ENCODE measurements at regions not wholly inside any gene's neighbourhood (a gene's known extent, or its start where the extent isn't known, plus 50 kb on each side); places are given as distances from the start of the nearest gene placed in this dataset.
A peak's percentile ranks its signal among the peaks of the same experiment; 100 is the strongest.

GRCh38 chr12:124692443-124692842 is 125.0 kb upstream of the NCOR2 start:
- intact Hi-C loops (cut with DNase I) = no loop called here
- DNase-seq (no peak), ATAC-seq (ENCODE audit: poor library complexity) (no peak)

DNA sequence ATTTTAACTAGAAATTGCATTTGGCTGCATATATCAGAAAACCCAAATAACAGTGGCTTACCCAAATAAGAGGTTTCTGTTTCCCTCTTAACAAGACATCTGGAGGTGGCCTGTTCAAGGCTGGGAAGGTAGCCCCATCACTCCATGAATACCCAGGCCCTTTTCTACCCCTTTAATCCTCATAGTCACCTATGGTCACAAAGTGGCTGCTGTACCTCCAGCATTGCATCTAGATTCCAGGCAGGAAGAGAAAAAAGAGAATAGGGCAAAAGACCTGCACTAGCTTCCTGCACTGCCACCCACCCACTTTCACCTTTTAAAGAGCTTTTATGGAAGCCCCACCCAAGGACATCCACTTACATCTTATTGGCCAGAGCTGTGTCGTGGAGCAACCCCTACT is 124.0 kb upstream of the NCOR2 start:
- no peak for ATAC-seq (ENCODE audit: poor library complexity)
- DNase-seq = no peak
- intact Hi-C loops (cut with DNase I) = no loop called here

DNA sequence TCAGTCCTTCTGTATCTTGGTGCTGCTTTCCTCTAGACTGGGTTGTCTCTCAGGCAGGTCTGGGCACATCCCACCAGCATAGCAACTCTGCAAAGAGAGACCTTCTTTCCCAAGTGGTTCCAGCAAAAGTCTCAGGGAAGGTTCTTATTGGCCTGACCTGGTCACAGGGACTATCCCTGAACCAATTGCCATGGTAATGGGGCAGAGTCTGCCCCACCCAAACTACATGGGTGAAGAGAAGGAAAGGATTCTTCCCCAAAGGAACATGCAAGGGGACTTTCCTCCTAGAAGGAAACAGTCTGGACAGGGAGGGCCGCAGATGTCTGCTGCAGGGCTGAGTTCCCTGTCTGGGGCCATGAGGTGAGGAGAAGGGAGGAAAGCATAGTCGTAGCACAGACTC is 122.2 kb upstream of the NCOR2 start:
- DNase-seq (no peak), ATAC-seq (ENCODE audit: poor library complexity) (no peak)
- intact Hi-C loops (cut with DNase I) = no loop called here

GRCh38 chr12:124688356-124688992 is 121.1 kb upstream of the NCOR2 start:
- ATAC-seq (ENCODE audit: poor library complexity) (no peak), DNase-seq (no peak)
- intact Hi-C loops (cut with DNase I) = no loop called here

GRCh38 chr12:124687917-124688316 is 120.5 kb upstream of the NCOR2 start:
- DNase-seq (peak; percentile 78), ATAC-seq (ENCODE audit: poor library complexity) (peak; percentile 45)
- intact Hi-C loops (cut with DNase I) = no loop called here

GRCh38 chr12:124687174-124687902 is 119.9 kb upstream of the NCOR2 start:
- intact Hi-C loops (cut with DNase I) = no loop called here
- DNase-seq = no peak
- peak; percentile 2 for ATAC-seq (ENCODE audit: poor library complexity)

DNA sequence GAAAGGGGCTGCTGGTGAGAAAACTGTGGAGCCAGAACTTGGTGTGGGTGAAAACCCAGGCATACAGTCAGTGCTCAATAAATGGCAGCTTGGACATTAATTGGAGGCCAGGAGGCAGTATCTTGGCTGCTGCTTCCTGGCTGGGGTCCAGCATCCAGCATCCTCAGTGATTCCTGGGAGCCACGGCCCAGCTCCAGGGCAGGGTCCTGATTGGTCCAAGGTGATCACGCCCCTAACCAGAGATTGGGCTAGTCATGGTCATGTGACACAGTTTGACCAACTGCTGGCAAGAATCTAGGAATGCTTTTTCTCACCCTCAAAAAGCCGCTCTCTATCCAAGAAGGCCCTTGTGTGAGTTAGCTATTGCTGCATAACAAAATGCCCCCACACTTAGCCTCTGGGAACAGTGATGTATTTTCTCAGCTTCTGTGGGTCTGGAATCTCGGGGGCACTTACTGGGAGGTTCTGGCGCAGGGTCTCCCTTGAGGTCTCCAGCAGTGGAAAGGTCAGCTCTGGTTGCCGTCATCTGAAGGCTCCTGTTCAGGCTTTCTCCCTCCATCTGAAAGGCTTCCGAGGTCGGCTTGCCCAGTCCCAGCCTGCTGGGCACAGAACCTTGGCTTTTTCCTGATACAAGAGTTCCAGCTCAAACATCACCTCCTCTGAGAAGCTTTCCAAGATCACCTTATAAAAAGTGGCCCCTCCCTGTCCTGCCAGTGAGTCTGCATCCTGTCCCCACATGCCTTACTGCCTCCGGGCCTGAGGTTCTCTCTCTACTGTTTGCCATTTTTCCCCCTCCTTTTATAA is 119.2 kb upstream of the NCOR2 start:
- DNase-seq (no peak), ATAC-seq (ENCODE audit: poor library complexity) (no peak)
- intact Hi-C loops (cut with DNase I) = no loop called here

DNA sequence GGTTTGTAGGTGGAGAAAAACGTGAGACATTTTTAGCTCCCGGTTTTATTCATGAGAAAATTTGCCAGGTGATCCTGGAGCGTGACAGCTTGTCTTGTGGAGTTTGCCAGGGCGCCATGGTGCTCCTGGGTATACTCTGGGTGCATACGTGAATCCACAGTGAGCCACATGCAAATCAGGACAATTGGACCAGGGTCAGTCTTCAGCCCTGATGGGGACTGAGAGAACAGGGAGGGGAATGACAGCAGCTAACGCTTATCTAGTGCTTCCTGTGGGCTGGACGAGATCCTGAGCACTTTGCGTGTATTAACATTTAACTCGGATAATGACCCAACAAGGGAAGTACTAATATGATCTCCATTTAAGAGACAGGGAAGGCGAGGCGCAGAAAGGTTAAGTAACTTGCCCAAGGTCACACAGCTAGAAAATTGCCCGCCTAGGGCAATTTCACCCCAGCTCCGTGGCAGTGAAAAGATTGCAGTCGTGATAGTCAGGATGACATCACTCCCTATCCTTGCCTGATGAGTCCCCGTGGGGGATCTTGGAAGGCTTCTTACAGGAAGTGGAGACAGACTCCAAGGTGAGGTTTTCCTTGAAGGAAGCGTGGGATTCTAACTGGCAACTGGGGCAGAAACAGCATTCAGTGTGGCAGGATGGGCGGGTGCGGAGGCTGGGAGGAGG is 118.4 kb upstream of the NCOR2 start:
- intact Hi-C loops (cut with DNase I) = no loop called here
- ATAC-seq (ENCODE audit: poor library complexity) (peak; percentile 13), DNase-seq (no peak)

- intact Hi-C loops (cut with DNase I) = no loop called here
- DNase-seq (no peak), ATAC-seq (ENCODE audit: poor library complexity) (peak; percentile 26)
Observed at GRCh38 chr12:124684971-124685688, 117.7 kb upstream of the NCOR2 start.

- no peak for DNase-seq
- ATAC-seq (ENCODE audit: poor library complexity) = peak; percentile 5
- intact Hi-C loops (cut with DNase I) = no loop called here
Observed at GRCh38 chr12:124684496-124684895, 117.1 kb upstream of the NCOR2 start.

DNA sequence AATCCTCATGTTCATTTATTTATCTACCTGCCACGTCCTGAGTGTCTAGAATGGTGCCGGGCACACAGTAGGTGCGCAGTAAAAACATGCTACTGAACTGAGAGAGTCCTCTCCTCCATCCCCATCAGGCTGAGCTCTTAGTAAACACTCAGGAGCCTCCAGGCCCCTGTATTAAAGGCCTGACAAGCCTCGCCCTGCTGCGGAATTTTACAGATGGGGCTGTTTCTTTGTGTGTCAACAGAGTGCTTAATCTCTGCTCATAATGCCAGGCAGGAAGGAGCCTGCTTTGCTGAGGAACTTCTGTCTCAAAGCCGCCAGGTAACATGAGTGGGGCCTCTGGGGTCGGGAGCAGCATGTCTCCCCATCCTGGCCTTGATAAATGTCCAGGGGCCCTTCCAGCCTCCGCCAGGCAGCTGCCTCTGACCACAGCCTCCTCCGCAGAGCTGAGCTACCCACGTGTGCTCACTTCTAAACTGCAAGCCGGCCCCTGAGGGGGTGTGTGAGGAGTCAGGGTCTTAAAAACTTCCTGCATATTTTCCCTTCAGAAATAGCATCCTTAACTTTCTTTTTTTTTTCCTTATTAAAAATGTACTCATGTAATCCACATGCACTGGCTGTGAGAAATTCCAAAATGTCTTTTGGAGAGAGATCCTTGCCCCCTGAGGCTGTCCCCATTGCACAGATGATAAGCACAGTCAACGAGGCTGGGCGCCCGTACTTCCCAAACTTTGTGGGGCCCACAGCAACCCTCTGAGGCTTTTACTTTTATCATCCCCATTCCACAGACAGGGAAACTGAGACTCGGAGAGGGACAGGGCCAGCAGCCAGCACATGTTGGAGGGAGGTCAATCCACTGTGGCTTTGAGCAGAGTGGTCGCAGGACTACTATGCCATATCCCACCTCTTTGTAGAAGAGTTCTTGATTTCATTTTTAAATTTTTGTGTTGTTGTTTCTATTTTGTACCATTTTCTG is 116.0 kb upstream of the NCOR2 start:
- no peak for DNase-seq
- intact Hi-C loops (cut with DNase I) = no loop called here

DNA sequence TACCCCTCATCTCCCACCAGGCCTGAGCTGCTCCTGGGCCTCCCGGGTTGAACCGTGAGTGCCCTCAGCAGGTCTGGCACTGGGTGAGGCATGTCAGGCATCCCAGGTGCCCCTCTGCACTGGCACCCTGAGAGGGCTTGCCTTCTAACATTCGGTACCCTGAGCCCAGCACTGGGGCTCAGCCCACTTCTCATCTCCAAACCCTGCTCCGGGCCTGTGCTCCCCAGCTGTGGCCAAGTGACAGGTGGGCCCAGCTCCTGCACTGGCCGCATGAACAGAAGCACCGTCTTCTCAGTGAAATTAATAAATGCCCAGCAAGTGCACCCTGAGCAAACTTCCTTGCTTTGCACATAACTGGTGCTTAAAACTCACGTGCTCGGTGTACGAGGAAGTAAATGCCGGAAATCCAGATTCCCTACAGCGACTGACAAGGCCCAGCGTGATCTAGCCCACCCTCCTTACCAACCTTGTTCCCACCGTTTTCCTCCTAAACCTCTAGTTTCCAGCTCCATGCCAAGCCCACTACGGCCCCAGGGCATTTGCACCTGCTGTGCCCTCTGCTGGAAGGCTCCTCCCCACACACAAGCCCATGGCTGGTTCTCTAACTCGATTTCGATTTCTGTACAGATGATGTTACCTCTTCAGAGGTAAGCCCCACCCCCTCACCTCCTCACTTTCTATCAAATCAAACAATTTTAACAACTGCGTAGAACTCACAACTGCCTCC is 115.2 kb upstream of the NCOR2 start:
- intact Hi-C loops (cut with DNase I) = no loop called here
- ATAC-seq (ENCODE audit: poor library complexity) (no peak), DNase-seq (no peak)

More for the DNA sequence above, 116.0 kb upstream of the NCOR2 start:
- no peak for ATAC-seq (ENCODE audit: poor library complexity)

DNA sequence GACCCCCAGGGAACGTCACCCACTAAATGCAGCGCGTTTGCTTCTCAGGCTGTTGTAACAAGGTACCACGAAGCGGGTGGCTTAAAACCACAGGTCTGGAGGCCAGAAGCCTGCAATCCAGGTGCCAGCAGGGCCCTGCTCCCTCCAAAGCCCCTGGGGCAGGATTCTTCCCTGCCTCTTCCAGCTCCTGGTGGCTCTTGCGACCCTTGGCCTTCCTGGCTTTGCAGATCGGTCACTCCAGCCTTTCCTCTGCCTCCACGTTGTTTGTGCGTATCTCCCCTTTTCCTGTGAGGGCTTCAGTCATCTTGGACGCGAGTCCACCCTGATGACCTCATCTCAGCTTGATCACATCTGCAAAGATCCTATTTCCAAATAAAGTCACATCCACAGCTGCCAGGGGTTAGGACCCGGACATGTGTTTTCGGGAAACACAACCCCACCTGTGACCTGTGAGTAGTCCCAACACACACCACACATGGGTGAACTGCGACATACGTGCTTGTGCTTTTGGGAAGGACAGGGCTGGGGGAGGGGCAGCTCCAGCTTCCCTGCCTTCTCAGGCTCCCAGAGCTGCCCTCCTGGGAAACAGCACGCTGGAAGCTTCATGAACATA is 114.5 kb upstream of the NCOR2 start:
- DNase-seq = peak; percentile 81
- ATAC-seq (ENCODE audit: poor library complexity) = peak; percentile 54
- intact Hi-C loops (cut with DNase I) = no loop called here

DNA sequence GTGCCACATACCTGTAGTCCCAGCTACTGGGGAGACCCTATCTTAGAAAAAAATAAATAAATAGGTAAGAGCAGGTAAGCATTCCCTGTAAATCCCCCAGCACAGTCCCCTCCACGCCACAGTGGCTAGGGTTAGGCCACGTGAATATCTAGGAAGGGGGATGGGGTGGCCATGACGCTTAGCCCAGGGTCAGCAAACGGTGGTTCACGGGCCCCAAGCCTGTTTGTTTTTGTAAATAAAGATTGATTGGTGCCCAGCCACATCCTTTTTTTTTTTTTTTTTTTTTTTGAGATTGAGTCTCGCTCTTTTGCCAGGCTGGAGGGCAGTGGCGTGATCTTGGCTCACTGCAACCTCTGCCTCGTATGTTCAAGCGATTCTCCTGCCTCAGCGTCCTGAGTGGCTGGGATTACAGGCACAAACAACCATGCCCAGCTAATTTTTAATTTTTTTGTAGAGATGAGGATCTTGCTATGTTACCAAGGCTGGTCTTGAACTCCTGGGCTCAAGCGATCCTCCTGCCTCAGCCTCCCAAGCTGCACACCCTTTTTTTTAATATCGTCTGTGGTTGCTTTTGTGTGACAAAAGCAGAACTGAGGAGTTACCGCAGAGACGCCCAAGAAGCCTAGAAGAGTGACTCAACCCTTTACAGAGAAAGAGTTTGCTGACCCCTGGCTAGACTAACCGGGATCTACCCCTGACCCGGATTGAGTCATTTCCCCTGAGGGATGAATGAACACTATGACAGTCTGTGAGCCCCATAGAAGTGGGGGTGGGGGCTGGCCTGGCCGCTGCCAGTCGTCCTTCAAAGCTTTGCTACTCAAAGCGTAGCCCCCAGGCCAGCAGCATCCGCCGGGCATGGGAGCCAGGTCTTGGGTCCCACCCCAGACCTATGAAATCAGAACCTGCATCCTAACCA is 113.7 kb upstream of the NCOR2 start:
- intact Hi-C loops (cut with DNase I) = no loop called here
- ATAC-seq (ENCODE audit: poor library complexity) = peak; percentile 74
- peak; percentile 77 for DNase-seq
